K562 (cell line): ENCODE measurements at regions not wholly inside any gene's neighbourhood (a gene's known extent, or its start where the extent isn't known, plus 50 kb on each side); places are given as distances from the start of the nearest gene placed in this dataset.

Source experiments
- BRCA1 ChIP-seq, 2 experiments: fragments of 450-650 bp in 1 of 2; sonication (generic) in 1 of 2; formaldehyde crosslinking in 1 of 2; IDR thresholded peaks; 2 replicates each; pipeline versions ENCODE4 v1.5.0 to v1.6.1; 2017 to 2020; ENCODE audit warnings: mild to moderate bottlenecking in 1 of 2, missing genetic modification reagents in 1 of 2
- EZH2 ChIP-seq: IDR thresholded peaks from 2 replicates; pipeline ENCODE4 v1.6.1; 2012; ENCODE audit warnings: low read depth, mild to moderate bottlenecking, inconsistent platforms, low read length, borderline replicate concordance
- RBBP5 ChIP-seq: fragments of 200-600 bp; sonication (generic); IDR thresholded peaks from 2 replicates; pipeline ENCODE4 v1.6.1; 2012; ENCODE audit warnings: borderline replicate concordance, mild to moderate bottlenecking, low read length, control low read depth, inconsistent platforms; ENCODE audit not compliant: insufficient read depth, poor library complexity, severe bottlenecking
- SP1 ChIP-seq: sonication (generic); formaldehyde crosslinking; IDR thresholded peaks from 2 replicates; pipeline ENCODE4 v1.8.1; 2022; ENCODE audit warnings: mild to moderate bottlenecking, missing genetic modification reagents
- ZNF224 ChIP-seq: sonication (generic); formaldehyde crosslinking; IDR thresholded peaks from 2 replicates; pipeline ENCODE4 v1.8.0; 2022; ENCODE audit warnings: mild to moderate bottlenecking, missing genetic modification reagents
- ZNF707 ChIP-seq: fragments of 250-450 bp; sonication (Bioruptor Pico); conservative IDR thresholded peaks from 2 replicates; pipeline ENCODE4 v1.8.0; 2022; ENCODE audit warnings: inconsistent platforms, mild to moderate bottlenecking, moderate library complexity
- TF ChIP-seq, protein P1 (sequence below), 3 experiments: IDR thresholded peaks in 2 of 3; conservative IDR thresholded peaks in 1 of 3; 2 replicates each; pipeline ENCODE4 v1.5.1; 2011 to 2012; ENCODE audit warnings: low read length in 3 of 3, mild to moderate bottlenecking in 3 of 3, control low read depth in 2 of 3, improper control_type of control experiment in 1 of 3, inconsistent platforms in 1 of 3, low read depth in 1 of 3, mixed read lengths in 1 of 3, moderate library complexity in 1 of 3; ENCODE audit not compliant: insufficient read depth in 2 of 3
- TF ChIP-seq, protein P2 (sequence below): sonication (generic); formaldehyde crosslinking; IDR thresholded peaks from 2 replicates; pipeline ENCODE4 v1.9.0; 2022; ENCODE audit warnings: mild to moderate bottlenecking, missing genetic modification reagents

DNA sequence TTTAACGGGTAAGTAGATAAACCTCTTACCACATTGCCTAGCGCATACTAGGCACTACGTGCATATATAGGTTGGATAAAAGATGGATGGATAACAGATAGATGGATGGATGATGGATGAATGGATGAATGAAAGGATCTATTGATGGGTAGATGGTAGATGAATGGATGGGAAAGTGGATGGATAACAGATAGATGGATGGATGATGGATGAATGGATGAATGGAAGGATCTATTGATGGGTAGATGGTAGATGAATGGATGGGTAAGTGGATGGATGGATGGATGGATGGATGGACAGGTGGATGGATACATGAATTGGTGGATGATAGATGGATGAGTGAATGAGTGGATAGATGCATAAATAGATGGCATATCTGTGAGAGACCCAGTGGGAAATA, 555.0 kb downstream of the MN1 start:
- TF ChIP-seq, protein P1, sequence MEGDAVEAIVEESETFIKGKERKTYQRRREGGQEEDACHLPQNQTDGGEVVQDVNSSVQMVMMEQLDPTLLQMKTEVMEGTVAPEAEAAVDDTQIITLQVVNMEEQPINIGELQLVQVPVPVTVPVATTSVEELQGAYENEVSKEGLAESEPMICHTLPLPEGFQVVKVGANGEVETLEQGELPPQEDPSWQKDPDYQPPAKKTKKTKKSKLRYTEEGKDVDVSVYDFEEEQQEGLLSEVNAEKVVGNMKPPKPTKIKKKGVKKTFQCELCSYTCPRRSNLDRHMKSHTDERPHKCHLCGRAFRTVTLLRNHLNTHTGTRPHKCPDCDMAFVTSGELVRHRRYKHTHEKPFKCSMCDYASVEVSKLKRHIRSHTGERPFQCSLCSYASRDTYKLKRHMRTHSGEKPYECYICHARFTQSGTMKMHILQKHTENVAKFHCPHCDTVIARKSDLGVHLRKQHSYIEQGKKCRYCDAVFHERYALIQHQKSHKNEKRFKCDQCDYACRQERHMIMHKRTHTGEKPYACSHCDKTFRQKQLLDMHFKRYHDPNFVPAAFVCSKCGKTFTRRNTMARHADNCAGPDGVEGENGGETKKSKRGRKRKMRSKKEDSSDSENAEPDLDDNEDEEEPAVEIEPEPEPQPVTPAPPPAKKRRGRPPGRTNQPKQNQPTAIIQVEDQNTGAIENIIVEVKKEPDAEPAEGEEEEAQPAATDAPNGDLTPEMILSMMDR (IDR thresholded peaks at IDR 0.05 in 2 of 3, conservative IDR thresholded peaks at IDR 0.05 in 1 of 3; ENCODE audit: insufficient read depth in 2 of 3, low read depth in 1 of 3, low read length in 3 of 3): no peak
- TF ChIP-seq SP1 (CRISPR knock-in tag) (no peak), BRCA1 (IDR thresholded peaks at IDR 0.05) (no peak), BRCA1 (CRISPR knock-in tag; IDR thresholded peaks at IDR 0.05) (no peak), ZNF224 (CRISPR knock-in tag) (no peak), RBBP5 (no peak), ZNF707 (CRISPR knock-in tag) (no peak), EZH2 (no peak)
- TF ChIP-seq, protein P2, sequence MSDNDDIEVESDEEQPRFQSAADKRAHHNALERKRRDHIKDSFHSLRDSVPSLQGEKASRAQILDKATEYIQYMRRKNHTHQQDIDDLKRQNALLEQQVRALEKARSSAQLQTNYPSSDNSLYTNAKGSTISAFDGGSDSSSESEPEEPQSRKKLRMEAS: no peak
